Trophoblast cell (in vitro differentiated cells and primary cell): ENCODE measurements at regions not wholly inside any gene's neighbourhood (a gene's known extent, or its start where the extent isn't known, plus 50 kb on each side); places are given as distances from the start of the nearest gene placed in this dataset.

Experiments
- DNase-seq, 2 donors: peaks; one replicate each; pipeline ENCODE4 v3.0.0-alpha.2; 2016
- H2AFZ ChIP-seq: 2 replicates; pipeline ENCODE4 v1.6.1; 2013; ENCODE audit warnings: low read length, moderate library complexity, mild to moderate bottlenecking; ENCODE audit not compliant: insufficient read depth, poor library complexity
- H2AK5ac ChIP-seq: 2 replicates; pipeline ENCODE4 v1.6.1; 2013; ENCODE audit warnings: mild to moderate bottlenecking, low read length
- H2BK120ac ChIP-seq: 2 replicates; pipeline ENCODE4 v1.6.1; 2013; ENCODE audit warnings: low read length, mild to moderate bottlenecking, moderate library complexity; ENCODE audit not compliant: insufficient read depth, poor library complexity
- H2BK12ac ChIP-seq: 2 replicates; pipeline ENCODE4 v1.6.1; 2013; ENCODE audit warnings: mild to moderate bottlenecking, low read length, moderate library complexity
- H2BK5ac ChIP-seq: 2 replicates; pipeline ENCODE4 v1.6.1; 2013; ENCODE audit warnings: low read length, low read depth, moderate library complexity, mild to moderate bottlenecking; ENCODE audit not compliant: poor library complexity
- H3K14ac ChIP-seq: 2 replicates; pipeline ENCODE4 v1.6.1; 2013; ENCODE audit warnings: mild to moderate bottlenecking, low read length
- H3K18ac ChIP-seq: 2 replicates; pipeline ENCODE4 v1.6.1; 2013; ENCODE audit warnings: mild to moderate bottlenecking, low read length
- H3K23ac ChIP-seq: 2 replicates; pipeline ENCODE4 v1.6.1; 2013; ENCODE audit warnings: low read length
- H3K27ac ChIP-seq: 2 replicates; pipeline ENCODE4 v1.5.1; 2013; ENCODE audit warnings: low read depth, mild to moderate bottlenecking, inconsistent platforms, low read length, moderate library complexity
- H3K27me3 ChIP-seq: 2 replicates; pipeline ENCODE4 v1.6.1; 2013; ENCODE audit warnings: inconsistent platforms, mild to moderate bottlenecking, low read length, moderate library complexity; ENCODE audit not compliant: insufficient read depth
- H3K36me3 ChIP-seq, 2 experiments: 1 replicate in 1 of 2; 2 replicates in 1 of 2; pipeline ENCODE4 v1.6.1; 2013; ENCODE audit warnings: low read length in 2 of 2, mild to moderate bottlenecking in 2 of 2, moderate library complexity in 1 of 2; ENCODE audit not compliant: insufficient read depth in 2 of 2, control insufficient read depth in 1 of 2
- H3K4ac ChIP-seq: 2 replicates; pipeline ENCODE4 v1.6.1; 2013; ENCODE audit warnings: low read depth, mild to moderate bottlenecking, low read length, moderate library complexity
- H3K4me1 ChIP-seq, 2 experiments: 1 replicate in 1 of 2; 2 replicates in 1 of 2; pipeline ENCODE4 v1.6.1; 2013; ENCODE audit warnings: low read length in 2 of 2, mild to moderate bottlenecking in 2 of 2, moderate library complexity in 1 of 2; ENCODE audit not compliant: insufficient read depth in 2 of 2, control insufficient read depth in 1 of 2
- H3K4me2 ChIP-seq: 2 replicates; pipeline ENCODE4 v1.6.1; 2013; ENCODE audit warnings: inconsistent platforms, mild to moderate bottlenecking, low read length, moderate library complexity
- H3K4me3 ChIP-seq: 2 replicates; pipeline ENCODE4 v1.5.1; 2013; ENCODE audit warnings: mild to moderate bottlenecking, low read depth, low read length, inconsistent platforms
- H3K79me1 ChIP-seq: one replicate; pipeline ENCODE4 v1.6.1; 2013; ENCODE audit warnings: low read length
- H3K79me2 ChIP-seq: 2 replicates; pipeline ENCODE4 v1.6.1; 2013; ENCODE audit warnings: low read length, mild to moderate bottlenecking; ENCODE audit not compliant: control insufficient read depth, insufficient read depth, poor library complexity
- H3K9ac ChIP-seq: 2 replicates; pipeline ENCODE4 v1.6.1; 2013; ENCODE audit warnings: mild to moderate bottlenecking, low read length
- H3K9me3 ChIP-seq: 2 replicates; pipeline ENCODE4 v1.6.1; 2013; ENCODE audit warnings: low read depth, mild to moderate bottlenecking, control low read depth, inconsistent platforms, low read length; ENCODE audit not compliant: insufficient read depth
- H4K12ac ChIP-seq: 2 replicates; pipeline ENCODE4 v1.6.1; 2013; ENCODE audit warnings: low read depth, mild to moderate bottlenecking, low read length, moderate library complexity
- H4K8ac ChIP-seq: 2 replicates; pipeline ENCODE4 v1.6.1; 2013; ENCODE audit warnings: low read depth, mild to moderate bottlenecking, low read length, moderate library complexity
- H4K91ac ChIP-seq: one replicate; pipeline ENCODE4 v1.6.1; 2013; ENCODE audit warnings: low read depth, mild to moderate bottlenecking, low read length, moderate library complexity
- WGBS: extraction: QIAGEN DNeasy Blood & Tissue Kit; methylation state at CpG from one replicate; pipeline ENCODE4 v1.1.7; 2013; ENCODE audit warnings: missing lambda C conversion rate; ENCODE audit not compliant: insufficient read length, insufficient coverage; ENCODE audit errors: extremely low coverage; 5-methylcytosine and 5-hydroxymethylcytosine counted together

DNA sequence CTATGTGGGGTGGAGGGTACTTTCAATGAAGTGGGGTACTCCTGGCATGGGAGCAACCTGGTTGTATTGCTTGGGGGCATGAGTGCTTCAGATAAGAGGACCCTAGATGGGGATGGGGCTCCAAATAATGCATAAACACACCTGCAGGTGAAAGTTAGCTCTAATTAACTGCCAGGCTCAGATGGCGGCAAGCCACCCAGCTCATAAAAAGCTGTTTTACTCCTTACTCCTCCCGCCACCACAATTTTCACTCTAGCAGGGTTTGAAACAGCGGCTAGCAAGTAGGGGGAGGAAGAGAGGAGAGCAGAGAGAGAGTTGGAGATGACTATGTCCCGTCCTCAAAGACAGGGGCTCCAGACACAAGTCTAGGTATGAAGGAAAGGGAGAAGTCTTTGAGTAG, 117.7 kb upstream of the WSCD1 start:
- Histone ChIP-seq H3K27me3 (no peaks in the 10 kb centered on the region), H3K4me3 (no peak overlapping the region), H2BK12ac (no peak overlapping the region), H3K18ac (no peak overlapping the region), H3K9ac (no peak overlapping the region), H4K91ac (no peak overlapping the region), H3K79me1 (no peaks in the 10 kb centered on the region), H3K9me3 (peaks cover 4% of the 10 kb centered on the region), H3K79me2 (no peaks in the 10 kb centered on the region), H3K36me3 (no peaks in the 10 kb centered on the region), H3K27ac (no peak overlapping the region), H2AFZ (no peak overlapping the region), H2AK5ac (no peak overlapping the region), H4K12ac (no peak overlapping the region), H3K14ac (no peak overlapping the region), H2BK120ac (no peak overlapping the region), H3K4ac (no peak overlapping the region), H3K4me2 (no peak overlapping the region), H3K23ac (no peak overlapping the region), H3K4me1 (no peaks in the 10 kb centered on the region), H2BK5ac (no peak overlapping the region), H4K8ac (no peak overlapping the region)
- WGBS, result no CpG with 5 or more reads among the region's 4 CpGs
- DNase-seq, result no peak

- no peak overlapping the region for H3K27ac ChIP-seq
- H3K18ac ChIP-seq, result no peak overlapping the region
- no peak overlapping the region for H4K8ac ChIP-seq
- H3K9me3 ChIP-seq, result peaks cover 4% of the 10 kb centered on the region
- no peak overlapping the region for H3K4ac ChIP-seq
- no peak overlapping the region for H3K23ac ChIP-seq
- H2AFZ ChIP-seq, result no peak overlapping the region
- no peaks in the 10 kb centered on the region for H3K4me1 ChIP-seq
- no peak overlapping the region for H3K4me2 ChIP-seq
- H2BK12ac ChIP-seq, result no peak overlapping the region
- no peak overlapping the region for H4K12ac ChIP-seq
- H2BK120ac ChIP-seq, result no peak overlapping the region
- no peak overlapping the region for H3K14ac ChIP-seq
- no peak overlapping the region for H3K4me3 ChIP-seq
- no peak overlapping the region for H3K9ac ChIP-seq
- no peak for DNase-seq
- H3K79me2 ChIP-seq, result no peaks in the 10 kb centered on the region
- H2BK5ac ChIP-seq, result no peak overlapping the region
- H3K36me3 ChIP-seq, result no peaks in the 10 kb centered on the region
- H2AK5ac ChIP-seq, result no peak overlapping the region
- WGBS, result no CpG with 5 or more reads among the region's 2 CpGs
- no peaks in the 10 kb centered on the region for H3K27me3 ChIP-seq
- no peak overlapping the region for H4K91ac ChIP-seq
- no peaks in the 10 kb centered on the region for H3K79me1 ChIP-seq
Observed at GRCh38 chr17:5955764-5956163, 114.4 kb upstream of the WSCD1 start.

DNA sequence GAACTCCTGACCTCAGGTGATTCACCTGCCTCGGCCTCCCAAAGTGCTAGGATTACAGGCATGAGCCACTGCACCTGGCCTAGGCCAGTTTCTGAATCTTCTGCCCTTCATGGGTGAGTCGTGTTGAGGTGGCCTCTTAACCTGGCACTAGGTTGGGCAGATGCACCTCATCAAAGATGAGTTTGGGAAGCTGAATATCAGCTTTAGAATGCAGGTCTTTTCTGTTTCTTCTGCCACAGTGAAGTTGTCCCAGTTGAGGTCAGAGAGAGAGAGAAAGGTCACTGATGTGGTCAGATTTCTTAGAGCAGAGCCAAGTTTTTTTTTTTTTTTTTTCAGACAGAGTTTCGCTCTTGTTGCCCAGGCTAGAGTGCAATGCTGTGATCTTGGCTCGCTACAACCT, 111.3 kb upstream of the WSCD1 start:
- Histone ChIP-seq H2BK12ac (no peak overlapping the region), H2AK5ac (no peak overlapping the region), H3K23ac (no peak overlapping the region), H3K4ac (no peak overlapping the region), H2AFZ (no peak overlapping the region), H3K18ac (no peak overlapping the region), H3K79me1 (no peaks in the 10 kb centered on the region), H3K27ac (no peak overlapping the region), H4K91ac (no peak overlapping the region), H3K79me2 (no peaks in the 10 kb centered on the region), H4K8ac (no peak overlapping the region), H3K4me3 (no peak overlapping the region), H2BK120ac (no peak overlapping the region), H4K12ac (no peak overlapping the region), H3K27me3 (no peaks in the 10 kb centered on the region), H2BK5ac (no peak overlapping the region), H3K4me2 (no peak overlapping the region), H3K4me1 (no peaks in the 10 kb centered on the region), H3K9ac (no peak overlapping the region), H3K36me3 (no peaks in the 10 kb centered on the region), H3K14ac (no peak overlapping the region), H3K9me3 (peaks cover 4% of the 10 kb centered on the region)
- no peak for DNase-seq
- no CpG with 5 or more reads among the region's 4 CpGs for WGBS

- no peak overlapping the region for H2BK120ac ChIP-seq
- H3K9ac ChIP-seq, result no peak overlapping the region
- H3K9me3 ChIP-seq, result no peaks in the 10 kb centered on the region
- H4K12ac ChIP-seq, result no peak overlapping the region
- no peak overlapping the region for H2BK12ac ChIP-seq
- no peak overlapping the region for H3K4me3 ChIP-seq
- no peak overlapping the region for H2AFZ ChIP-seq
- no peaks in the 10 kb centered on the region for H3K27me3 ChIP-seq
- H3K79me1 ChIP-seq, result no peaks in the 10 kb centered on the region
- H3K36me3 ChIP-seq, result no peaks in the 10 kb centered on the region
- H3K79me2 ChIP-seq, result no peaks in the 10 kb centered on the region
- no peak overlapping the region for H3K14ac ChIP-seq
- no CpG with 5 or more reads among the region's 4 CpGs for WGBS
- no peak overlapping the region for H2AK5ac ChIP-seq
- H3K27ac ChIP-seq, result no peak overlapping the region
- H3K4me1 ChIP-seq, result no peaks in the 10 kb centered on the region
- H2BK5ac ChIP-seq, result no peak overlapping the region
- no peak overlapping the region for H3K4ac ChIP-seq
- no peak overlapping the region for H3K4me2 ChIP-seq
- H4K91ac ChIP-seq, result no peak overlapping the region
- no peak for DNase-seq
- no peak overlapping the region for H4K8ac ChIP-seq
- no peak overlapping the region for H3K23ac ChIP-seq
- no peak overlapping the region for H3K18ac ChIP-seq
Observed at GRCh38 chr17:5962371-5962770, 107.8 kb upstream of the WSCD1 start.
